GM19035 (cell line): ENCODE measurements at regions not wholly inside any gene's neighbourhood (a gene's known extent, or its start where the extent isn't known, plus 50 kb on each side); places are given as distances from the start of the nearest gene placed in this dataset.

ENCODE experiments used
- ATAC-seq: cut with Tn5 transposase; IDR thresholded peaks from one replicate; pipeline ENCODE4 v1.9.1; 2021; ENCODE audit not compliant: unreplicated experiment

- no peak for ATAC-seq
Observed at GRCh38 chr7:38069052-38069451, 109.0 kb upstream of the STARD3NL start.

- ATAC-seq = no peak
Observed at GRCh38 chr7:38070718-38071117, 107.3 kb upstream of the STARD3NL start.

- no peak for ATAC-seq
Observed at GRCh38 chr7:38086857-38087256, 91.2 kb upstream of the STARD3NL start.

DNA sequence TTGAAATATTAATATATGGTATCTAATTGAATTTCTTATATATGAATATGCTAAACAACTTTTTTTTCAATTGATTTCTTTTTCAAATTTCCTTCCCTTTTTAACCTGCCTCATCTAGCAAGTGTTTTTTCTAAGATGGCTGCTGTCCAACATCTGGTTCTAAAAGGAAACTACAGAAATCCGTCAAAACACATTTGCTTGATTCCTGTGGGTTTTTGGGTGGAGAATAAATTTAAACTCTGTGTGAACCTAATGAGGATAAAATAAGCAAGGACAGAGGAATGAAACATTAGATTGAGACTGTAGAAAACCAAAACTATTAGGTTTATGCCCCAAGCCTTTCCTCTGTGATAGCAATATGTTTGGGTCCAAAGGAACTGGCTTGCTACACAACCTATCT, 75.5 kb upstream of the STARD3NL start:
- ATAC-seq = no peak

DNA sequence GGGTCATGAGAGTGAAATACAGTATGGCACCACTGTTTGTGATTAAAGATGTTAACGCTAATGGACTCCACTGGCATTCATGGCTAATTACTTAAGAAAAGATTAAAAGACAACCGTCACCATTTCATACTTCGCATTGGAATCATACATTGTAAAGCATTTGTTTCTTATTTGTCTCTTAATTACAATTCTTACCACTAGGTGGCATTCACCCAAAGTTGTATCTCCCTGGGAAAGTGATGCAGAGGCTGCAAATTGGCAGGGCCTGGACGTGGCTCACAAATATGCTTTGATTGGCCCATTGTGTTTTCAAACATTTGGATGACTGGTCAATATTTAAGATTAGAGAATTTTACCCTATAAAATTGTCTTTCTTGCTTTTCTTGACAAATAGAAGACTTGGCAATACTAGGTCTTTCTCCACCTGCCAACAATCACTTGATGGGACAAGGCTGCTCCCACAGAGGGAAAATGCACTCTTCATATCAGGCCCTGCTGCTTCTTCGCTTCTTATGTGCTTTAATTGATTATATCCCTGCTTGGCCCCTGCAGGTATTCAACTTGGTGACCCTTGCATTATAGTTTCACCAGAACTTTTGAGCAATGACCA, 72.1 kb upstream of the STARD3NL start:
- ATAC-seq = peak; percentile 77

DNA sequence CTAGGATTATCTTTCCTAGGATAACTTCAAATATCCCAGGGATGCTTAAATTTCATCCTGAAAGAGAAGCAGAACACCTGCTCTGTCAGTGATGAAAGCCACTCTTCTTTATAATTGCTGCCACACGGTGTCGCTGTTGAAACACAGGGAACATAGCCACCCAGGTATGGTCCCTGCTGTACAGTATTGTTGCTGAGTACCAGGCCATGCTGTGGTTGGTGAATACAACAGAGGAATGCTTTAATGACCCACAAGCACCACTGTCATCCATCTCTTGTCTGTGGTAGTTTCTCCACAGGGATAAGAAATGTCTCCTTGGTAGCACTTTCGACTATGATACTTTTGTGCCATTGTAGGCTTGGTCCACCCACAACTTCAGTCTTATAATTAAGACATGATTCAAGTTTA, 70.6 kb upstream of the STARD3NL start:
- peak; percentile 81 for ATAC-seq

GRCh38 chr7:38112075-38112474, 66.0 kb upstream of the STARD3NL start:
- ATAC-seq = no peak

GRCh38 chr7:38120076-38120475, 58.0 kb upstream of the STARD3NL start:
- no peak for ATAC-seq

DNA sequence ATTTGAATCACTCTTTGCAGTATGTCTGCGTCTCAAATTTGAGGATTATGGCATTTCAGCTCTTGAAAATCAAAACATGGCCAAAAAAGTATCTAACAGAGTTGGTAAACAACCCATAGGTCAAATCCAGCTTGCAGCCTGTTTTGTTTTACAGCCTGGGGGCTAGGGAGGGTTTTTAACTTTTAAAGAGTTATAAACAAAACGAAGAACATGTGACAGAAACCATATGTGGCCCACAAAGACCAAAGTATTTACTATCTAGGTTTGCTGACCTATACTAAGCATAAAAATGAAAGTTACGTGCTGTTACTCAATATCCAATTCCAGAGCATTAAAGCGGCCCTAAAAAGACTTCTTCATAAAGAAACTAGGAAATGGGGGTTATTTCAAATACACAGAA, 55.5 kb upstream of the STARD3NL start:
- ATAC-seq = no peak

- no peak for ATAC-seq
Observed at GRCh38 chr7:38123494-38123893, 54.6 kb upstream of the STARD3NL start.

DNA sequence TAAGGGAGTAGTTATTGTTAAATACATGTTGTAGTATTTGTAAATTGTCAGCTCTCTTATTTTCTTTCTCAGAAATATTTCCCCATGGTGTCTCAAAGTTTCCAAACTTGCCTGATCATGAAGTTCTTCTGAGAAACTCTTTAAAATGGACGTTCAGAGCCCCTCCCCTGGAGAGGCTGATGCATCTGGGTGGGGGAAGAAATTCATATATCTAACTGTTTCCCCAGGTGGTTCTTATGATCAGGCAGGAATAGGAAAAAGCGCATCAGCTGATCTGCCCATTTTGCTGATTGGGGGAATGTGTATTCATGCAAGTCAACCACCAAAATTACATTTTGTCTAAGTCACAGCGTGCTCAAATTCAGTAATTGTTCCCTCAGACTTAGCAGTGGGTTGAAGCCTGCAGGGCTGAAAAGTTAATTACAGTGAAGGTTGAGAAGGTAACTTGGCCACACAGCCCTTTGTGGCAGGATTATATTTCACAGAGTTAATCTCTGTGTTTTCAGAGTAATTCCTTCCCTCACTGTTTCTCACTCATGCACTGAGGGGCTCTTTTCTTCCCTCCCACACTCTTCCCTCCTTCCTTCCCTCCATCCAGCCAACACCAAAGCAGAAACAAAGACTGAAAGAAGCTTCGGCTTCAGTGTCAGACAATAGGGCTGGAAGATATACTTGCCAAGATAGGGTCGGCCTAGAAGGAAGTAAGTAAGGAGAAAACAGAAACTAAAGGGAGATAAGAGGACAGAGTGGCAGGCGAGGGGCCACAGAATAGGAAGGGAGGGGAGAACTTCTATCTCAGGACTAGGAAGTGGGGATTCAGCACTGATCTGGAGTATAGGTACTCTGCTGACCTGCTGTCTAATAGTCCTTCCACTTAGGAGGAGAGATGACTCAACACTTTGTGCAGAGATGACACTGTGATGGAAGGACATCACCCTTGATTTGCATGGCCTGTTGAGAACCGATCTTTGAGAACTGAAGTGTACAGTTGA, 50.5 kb upstream of the STARD3NL start:
- no peak for ATAC-seq
